ENCODE measurements at regions not wholly inside any gene's neighbourhood (a gene's known extent, or its start where the extent isn't known, plus 50 kb on each side); places are given as distances from the start of the nearest gene placed in this dataset.

DNA sequence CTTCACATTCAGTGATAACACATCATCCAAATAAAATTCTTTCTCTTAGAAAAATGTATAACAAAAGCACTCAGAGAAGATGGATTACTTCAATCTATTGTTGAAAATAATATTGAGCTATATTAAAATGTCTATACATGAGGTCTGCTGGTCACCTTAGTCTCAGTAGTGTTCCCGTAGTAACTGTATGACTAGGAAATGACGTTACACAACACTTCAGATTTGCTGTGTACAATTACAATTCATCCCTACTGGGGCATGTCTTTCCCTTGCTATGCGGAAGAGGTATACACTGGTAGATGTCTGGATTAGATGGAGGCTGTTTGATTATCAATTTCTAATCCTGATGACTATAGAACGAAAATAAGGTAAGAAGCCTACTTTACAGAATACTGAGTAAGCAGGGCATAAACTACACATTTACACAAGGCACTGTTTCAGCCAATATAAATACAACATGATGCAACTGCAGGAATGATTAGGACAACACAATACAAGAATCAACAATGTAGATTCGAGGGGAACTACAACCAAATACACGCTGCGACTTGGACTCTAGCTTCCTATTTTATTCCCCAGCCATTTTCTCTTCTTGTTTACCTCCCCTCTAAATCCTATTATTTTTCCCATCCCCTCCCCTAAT is 982.5 kb upstream of the CDH8 start (continued):
- TF ChIP-seq, protein P1, sequence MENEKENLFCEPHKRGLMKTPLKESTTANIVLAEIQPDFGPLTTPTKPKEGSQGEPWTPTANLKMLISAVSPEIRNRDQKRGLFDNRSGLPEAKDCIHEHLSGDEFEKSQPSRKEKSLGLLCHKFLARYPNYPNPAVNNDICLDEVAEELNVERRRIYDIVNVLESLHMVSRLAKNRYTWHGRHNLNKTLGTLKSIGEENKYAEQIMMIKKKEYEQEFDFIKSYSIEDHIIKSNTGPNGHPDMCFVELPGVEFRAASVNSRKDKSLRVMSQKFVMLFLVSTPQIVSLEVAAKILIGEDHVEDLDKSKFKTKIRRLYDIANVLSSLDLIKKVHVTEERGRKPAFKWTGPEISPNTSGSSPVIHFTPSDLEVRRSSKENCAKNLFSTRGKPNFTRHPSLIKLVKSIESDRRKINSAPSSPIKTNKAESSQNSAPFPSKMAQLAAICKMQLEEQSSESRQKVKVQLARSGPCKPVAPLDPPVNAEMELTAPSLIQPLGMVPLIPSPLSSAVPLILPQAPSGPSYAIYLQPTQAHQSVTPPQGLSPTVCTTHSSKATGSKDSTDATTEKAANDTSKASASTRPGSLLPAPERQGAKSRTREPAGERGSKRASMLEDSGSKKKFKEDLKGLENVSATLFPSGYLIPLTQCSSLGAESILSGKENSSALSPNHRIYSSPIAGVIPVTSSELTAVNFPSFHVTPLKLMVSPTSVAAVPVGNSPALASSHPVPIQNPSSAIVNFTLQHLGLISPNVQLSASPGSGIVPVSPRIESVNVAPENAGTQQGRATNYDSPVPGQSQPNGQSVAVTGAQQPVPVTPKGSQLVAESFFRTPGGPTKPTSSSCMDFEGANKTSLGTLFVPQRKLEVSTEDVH (IDR thresholded peaks at IDR 0.05; ENCODE audit: low read depth, partially characterized antibody): no peak
- TF ChIP-seq ZNF622 (IDR thresholded peaks at IDR 0.05) (no peak), ASH2L (IDR thresholded peaks at IDR 0.05; ENCODE audit: borderline replicate concordance, low read depth) (no peak), CEBPB (IDR thresholded peaks at IDR 0.05; ENCODE audit: borderline replicate concordance in 1 of 2, low read depth in 2 of 2, low read length in 2 of 2) (no peak)
- TF ChIP-seq, protein P2, sequence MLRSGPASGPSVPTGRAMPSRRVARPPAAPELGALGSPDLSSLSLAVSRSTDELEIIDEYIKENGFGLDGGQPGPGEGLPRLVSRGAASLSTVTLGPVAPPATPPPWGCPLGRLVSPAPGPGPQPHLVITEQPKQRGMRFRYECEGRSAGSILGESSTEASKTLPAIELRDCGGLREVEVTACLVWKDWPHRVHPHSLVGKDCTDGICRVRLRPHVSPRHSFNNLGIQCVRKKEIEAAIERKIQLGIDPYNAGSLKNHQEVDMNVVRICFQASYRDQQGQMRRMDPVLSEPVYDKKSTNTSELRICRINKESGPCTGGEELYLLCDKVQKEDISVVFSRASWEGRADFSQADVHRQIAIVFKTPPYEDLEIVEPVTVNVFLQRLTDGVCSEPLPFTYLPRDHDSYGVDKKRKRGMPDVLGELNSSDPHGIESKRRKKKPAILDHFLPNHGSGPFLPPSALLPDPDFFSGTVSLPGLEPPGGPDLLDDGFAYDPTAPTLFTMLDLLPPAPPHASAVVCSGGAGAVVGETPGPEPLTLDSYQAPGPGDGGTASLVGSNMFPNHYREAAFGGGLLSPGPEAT (IDR thresholded peaks at IDR 0.05; ENCODE audit: low read depth): no peak

DNA sequence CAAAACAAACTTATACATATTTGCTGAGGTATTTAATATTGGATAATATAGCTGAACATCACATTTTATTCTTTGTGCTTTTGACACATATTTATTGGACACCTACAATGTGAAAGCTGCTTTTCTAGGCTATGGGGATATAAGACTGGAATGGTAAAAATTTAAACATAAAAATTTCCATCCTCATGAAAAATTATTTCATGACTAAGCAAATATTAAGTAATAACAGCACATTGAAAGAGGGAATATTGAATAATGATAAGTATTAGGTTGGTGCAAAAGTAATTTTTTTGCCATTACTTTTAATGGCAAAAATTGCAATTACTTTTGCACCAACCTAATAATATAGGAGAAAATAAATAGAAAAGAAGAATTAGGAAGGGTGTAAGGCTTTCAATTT is 972.5 kb upstream of the CDH8 start:
- Histone ChIP-seq H3K27me3 (replicated peaks in 1 of 2; ENCODE audit: control insufficient read depth in 2 of 2, insufficient read depth in 2 of 2, low read length in 1 of 2) (no peaks in the 10 kb centered on the region), H3K9ac (ENCODE audit: control insufficient read depth, insufficient read depth, low read length) (no peak overlapping the region), H3K4me1 (ENCODE audit: control insufficient read depth, insufficient read depth, low read length) (no peaks in the 10 kb centered on the region), H4K20me1 (ENCODE audit: control insufficient read depth, insufficient read depth) (no peaks in the 10 kb centered on the region), H3K36me3 (ENCODE audit: control insufficient read depth in 2 of 2, insufficient read depth in 2 of 2, low read length in 1 of 2) (no peaks in the 10 kb centered on the region), H3K4me3 (no peak overlapping the region), H2AFZ (ENCODE audit: control insufficient read depth, low read depth, low read length) (no peak overlapping the region), H3K4me2 (ENCODE audit: control insufficient read depth, insufficient read depth) (no peak overlapping the region), H3K79me2 (ENCODE audit: control insufficient read depth, insufficient read depth, low read length) (no peaks in the 10 kb centered on the region), H3K9me3 (replicated peaks; ENCODE audit: control insufficient read depth, insufficient read depth, low read length) (no peaks in the 10 kb centered on the region), H3K27ac (ENCODE audit: control insufficient read depth, insufficient read depth) (no peak overlapping the region)
- TF ChIP-seq, protein P3, sequence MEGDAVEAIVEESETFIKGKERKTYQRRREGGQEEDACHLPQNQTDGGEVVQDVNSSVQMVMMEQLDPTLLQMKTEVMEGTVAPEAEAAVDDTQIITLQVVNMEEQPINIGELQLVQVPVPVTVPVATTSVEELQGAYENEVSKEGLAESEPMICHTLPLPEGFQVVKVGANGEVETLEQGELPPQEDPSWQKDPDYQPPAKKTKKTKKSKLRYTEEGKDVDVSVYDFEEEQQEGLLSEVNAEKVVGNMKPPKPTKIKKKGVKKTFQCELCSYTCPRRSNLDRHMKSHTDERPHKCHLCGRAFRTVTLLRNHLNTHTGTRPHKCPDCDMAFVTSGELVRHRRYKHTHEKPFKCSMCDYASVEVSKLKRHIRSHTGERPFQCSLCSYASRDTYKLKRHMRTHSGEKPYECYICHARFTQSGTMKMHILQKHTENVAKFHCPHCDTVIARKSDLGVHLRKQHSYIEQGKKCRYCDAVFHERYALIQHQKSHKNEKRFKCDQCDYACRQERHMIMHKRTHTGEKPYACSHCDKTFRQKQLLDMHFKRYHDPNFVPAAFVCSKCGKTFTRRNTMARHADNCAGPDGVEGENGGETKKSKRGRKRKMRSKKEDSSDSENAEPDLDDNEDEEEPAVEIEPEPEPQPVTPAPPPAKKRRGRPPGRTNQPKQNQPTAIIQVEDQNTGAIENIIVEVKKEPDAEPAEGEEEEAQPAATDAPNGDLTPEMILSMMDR (IDR thresholded peaks at IDR 0.05 in 2 of 3, conservative IDR thresholded peaks at IDR 0.05 in 1 of 3; ENCODE audit: control insufficient read depth in 2 of 3, extremely low read depth in 1 of 3, insufficient read depth in 1 of 3, low read depth in 3 of 3, low read length in 3 of 3): no peak
- TF ChIP-seq RAD21 (IDR thresholded peaks at IDR 0.05; ENCODE audit: insufficient read depth, low read depth, low read length) (no peak), ZNF384 (IDR thresholded peaks at IDR 0.05; ENCODE audit: borderline replicate concordance, low read depth, low read length) (no peak), ZNF274 (IDR thresholded peaks at IDR 0.05; ENCODE audit: insufficient read depth, insufficient read length) (no peak)
- ChIA-PET RAD21 (ENCODE audit: unreplicated experiment) (no interaction called here), POLR2A (no interaction called here), SMC1A (ENCODE audit: uncharacterized antibody, unreplicated experiment) (no interaction called here), CTCF (no interaction called here)
- no TSS peak for BruUV-seq (replicated peaks)
- ATAC-seq (no peak), FAIRE-seq (no peak), DNase-seq (ENCODE audit: low read depth, low spot score) (no peak)
- intact Hi-C loops (cut with micrococcal nuclease; ENCODE audit: unreplicated experiment): no loop called here
- in situ Hi-C loops (cut with MboI): no loop called here
